ENCODE measurements at regions not wholly inside any gene's neighbourhood (a gene's known extent, or its start where the extent isn't known, plus 50 kb on each side); places are given as distances from the start of the nearest gene placed in this dataset.
"Not testable (repeated sequence)": the region's sequence is repeated elsewhere in the genome, so short reads cannot be mapped to it uniquely, and the experiment has no call there.

- no peak overlapping the region for H3K4me2 ChIP-seq
- H3K9ac ChIP-seq: no peak overlapping the region
- no peak overlapping the region for H3K27ac ChIP-seq
- TF ChIP-seq CTCF (conservative IDR thresholded peaks at IDR 0.05; ENCODE audit: low read depth, low read length): no peak
- no peaks in the 10 kb centered on the region for H3K79me2 ChIP-seq (ENCODE audit: insufficient read depth, low read depth)
- no peak overlapping the region for H2AFZ ChIP-seq (ENCODE audit: low read depth)
- H3K4me1 ChIP-seq (ENCODE audit: low read depth, poor library complexity, severe bottlenecking): no peaks in the 10 kb centered on the region
- no peaks in the 10 kb centered on the region for H3K36me3 ChIP-seq (ENCODE audit: insufficient read depth)
- no peaks in the 10 kb centered on the region for H4K20me1 ChIP-seq (ENCODE audit: insufficient read depth)
- H3K27me3 ChIP-seq (ENCODE audit: insufficient read depth, low read depth): no peaks in the 10 kb centered on the region
- H3K4me3 ChIP-seq (IDR thresholded peaks at IDR 0.05; ENCODE audit: insufficient read depth, low read depth, low read length): no peak overlapping the region
Measured at GRCh38 chr3:193068365-193068764, 150.7 kb upstream of the MB21D2 start.

- not testable (repeated sequence) for H3K36me3 ChIP-seq (ENCODE audit: insufficient read depth); H3K79me2 ChIP-seq (ENCODE audit: insufficient read depth, low read depth); H3K27ac ChIP-seq
Measured at GRCh38 chr3:193069732-193070131, 152.1 kb upstream of the MB21D2 start.

GRCh38 chr3:193078996-193079753 is 161.5 kb upstream of the MB21D2 start:
- no peaks in the 10 kb centered on the region for H3K36me3 ChIP-seq (ENCODE audit: insufficient read depth)
- no peaks in the 10 kb centered on the region for H4K20me1 ChIP-seq (ENCODE audit: insufficient read depth)
- no peak overlapping the region for H3K4me3 ChIP-seq (IDR thresholded peaks at IDR 0.05; ENCODE audit: insufficient read depth, low read depth, low read length)
- no peak overlapping the region for H3K4me2 ChIP-seq
- H3K9ac ChIP-seq: no peak overlapping the region
- H3K4me1 ChIP-seq (ENCODE audit: low read depth, poor library complexity, severe bottlenecking): no peaks in the 10 kb centered on the region
- no peak overlapping the region for H2AFZ ChIP-seq (ENCODE audit: low read depth)
- H3K27ac ChIP-seq: no peak overlapping the region
- TF ChIP-seq CTCF (conservative IDR thresholded peaks at IDR 0.05; ENCODE audit: low read depth, low read length): no peak
- H3K79me2 ChIP-seq (ENCODE audit: insufficient read depth, low read depth): no peaks in the 10 kb centered on the region
- no peaks in the 10 kb centered on the region for H3K27me3 ChIP-seq (ENCODE audit: insufficient read depth, low read depth)

More at GRCh38 chr3:193069732-193070131, 152.1 kb upstream of the MB21D2 start:
- H2AFZ ChIP-seq (ENCODE audit: low read depth); H3K27me3 ChIP-seq (ENCODE audit: insufficient read depth, low read depth); H4K20me1 ChIP-seq (ENCODE audit: insufficient read depth); H3K4me1 ChIP-seq (ENCODE audit: low read depth, poor library complexity, severe bottlenecking); H3K9ac ChIP-seq; H3K4me2 ChIP-seq; H3K4me3 ChIP-seq (IDR thresholded peaks at IDR 0.05; ENCODE audit: insufficient read depth, low read depth, low read length): not testable (repeated sequence)

- Histone ChIP-seq H3K4me1 (ENCODE audit: low read depth, poor library complexity, severe bottlenecking) (no peaks in the 10 kb centered on the region), H3K27me3 (ENCODE audit: insufficient read depth, low read depth) (no peaks in the 10 kb centered on the region), H3K9ac (no peak overlapping the region), H3K36me3 (ENCODE audit: insufficient read depth) (no peaks in the 10 kb centered on the region), H3K4me3 (IDR thresholded peaks at IDR 0.05; ENCODE audit: insufficient read depth, low read depth, low read length) (no peak overlapping the region), H3K27ac (no peak overlapping the region), H4K20me1 (ENCODE audit: insufficient read depth) (no peaks in the 10 kb centered on the region), H3K79me2 (ENCODE audit: insufficient read depth, low read depth) (no peaks in the 10 kb centered on the region), H3K4me2 (no peak overlapping the region), H2AFZ (ENCODE audit: low read depth) (no peak overlapping the region)
- no peak for TF ChIP-seq CTCF (conservative IDR thresholded peaks at IDR 0.05; ENCODE audit: low read depth, low read length)
Measured at GRCh38 chr3:193080821-193081365, 160.1 kb upstream of the PLAAT1 start.

- no peak for TF ChIP-seq CTCF (conservative IDR thresholded peaks at IDR 0.05; ENCODE audit: low read depth, low read length)
- no peaks in the 10 kb centered on the region for H3K36me3 ChIP-seq (ENCODE audit: insufficient read depth)
- no peak overlapping the region for H3K4me2 ChIP-seq
- no peak overlapping the region for H3K9ac ChIP-seq
- H2AFZ ChIP-seq (ENCODE audit: low read depth): no peak overlapping the region
- no peak overlapping the region for H3K4me3 ChIP-seq (IDR thresholded peaks at IDR 0.05; ENCODE audit: insufficient read depth, low read depth, low read length)
- H4K20me1 ChIP-seq (ENCODE audit: insufficient read depth): no peaks in the 10 kb centered on the region
- H3K79me2 ChIP-seq (ENCODE audit: insufficient read depth, low read depth): no peaks in the 10 kb centered on the region
- no peaks in the 10 kb centered on the region for H3K27me3 ChIP-seq (ENCODE audit: insufficient read depth, low read depth)
- no peak overlapping the region for H3K27ac ChIP-seq
- no peaks in the 10 kb centered on the region for H3K4me1 ChIP-seq (ENCODE audit: low read depth, poor library complexity, severe bottlenecking)
Measured at GRCh38 chr3:193085655-193086054, 155.4 kb upstream of the PLAAT1 start.
